Hypothalamus (tissue), 51 donors: ENCODE measurements at regions not wholly inside any gene's neighbourhood (a gene's known extent, or its start where the extent isn't known, plus 50 kb on each side); places are given as distances from the start of the nearest gene placed in this dataset.
"Not testable (repeated sequence)": the region's sequence is repeated elsewhere in the genome, so short reads cannot be mapped to it uniquely, and the experiment has no call there.

Experiments
- DNase-seq, 51 donors: peaks; one replicate each; lab custom pipeline; 2025; lab: John Stamatoyannopoulos, UW

DNA sequence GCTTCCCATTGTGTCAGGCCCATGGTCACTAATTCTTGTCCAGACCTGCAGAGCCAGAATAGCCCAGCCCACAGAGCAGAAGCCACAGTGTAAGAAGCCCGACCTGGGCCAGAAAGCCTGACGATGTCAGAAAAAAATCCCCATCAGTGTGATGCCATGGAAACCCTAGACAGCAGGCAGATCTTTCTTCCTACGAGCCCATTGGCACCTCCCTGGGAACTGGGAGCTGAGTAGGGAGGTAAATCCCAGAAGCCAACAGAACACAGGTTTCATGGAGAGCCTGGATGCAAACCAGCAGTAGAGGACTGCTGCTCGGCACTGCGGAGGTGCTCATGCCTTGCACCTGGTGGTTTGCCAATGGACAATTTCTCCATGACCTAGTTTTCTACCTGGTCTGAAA lies 82.2 kb upstream of the SLC22A16 start:
- peak in 2 of 51 donors; percentile 8 to 69 for DNase-seq

DNA sequence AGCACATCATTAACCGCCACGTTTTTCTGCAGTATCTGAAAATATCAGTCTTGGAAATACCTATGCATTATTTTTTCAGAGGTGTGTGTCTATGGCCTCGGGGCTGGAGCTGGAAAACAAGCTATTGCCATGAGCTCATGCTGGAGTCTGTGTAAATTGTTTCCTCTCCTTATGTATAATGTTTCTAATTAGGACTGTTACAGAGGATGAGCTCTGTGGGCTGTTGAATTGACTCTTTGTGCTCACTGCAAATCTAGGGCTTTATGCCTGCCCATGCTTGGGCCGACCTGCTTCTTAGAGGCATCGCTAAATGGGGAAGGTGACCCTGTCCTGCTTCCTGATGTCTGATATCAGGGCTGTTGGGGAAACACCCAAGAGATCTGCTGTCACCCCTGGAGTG lies 80.8 kb upstream of the SLC22A16 start:
- peak in 4 of 51 donors; percentile 21 to 83 (median 44) for DNase-seq

DNA sequence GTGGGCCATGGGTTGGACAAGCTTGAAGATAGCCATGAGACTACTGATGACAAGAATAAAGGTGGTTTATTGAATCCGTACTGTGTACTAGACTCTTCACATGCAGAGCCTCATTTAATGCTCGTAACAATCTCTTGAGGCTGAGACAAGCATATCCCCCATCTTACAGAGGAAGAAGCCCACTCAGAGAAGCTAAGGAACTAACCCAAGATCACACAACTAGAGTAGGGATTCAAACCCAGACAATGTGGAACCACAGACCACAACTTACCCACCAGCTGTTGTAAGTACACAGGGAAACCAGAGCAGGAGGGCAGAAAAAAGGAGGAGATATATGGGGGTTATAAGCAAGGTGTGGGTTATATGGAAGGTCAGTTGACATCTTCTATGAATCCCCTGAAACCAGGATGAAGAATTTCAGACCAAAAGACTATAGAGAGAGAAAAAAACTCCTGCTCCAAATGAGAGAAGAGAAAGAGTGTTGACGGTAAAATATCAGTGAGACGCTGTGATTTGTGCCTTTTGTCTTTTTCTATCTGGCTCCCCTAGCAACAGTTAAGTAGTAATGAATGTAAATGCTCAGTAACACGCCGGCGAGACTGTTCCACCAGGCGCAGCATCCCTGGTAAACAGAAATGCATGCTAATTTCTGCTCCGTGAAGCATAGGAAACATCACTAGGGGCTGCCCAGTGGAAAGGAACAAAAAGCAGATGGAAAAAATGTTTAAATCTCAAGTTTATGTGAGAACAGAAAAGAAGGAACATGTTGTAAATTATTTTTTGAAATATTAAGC lies 80.1 kb upstream of the SLC22A16 start:
- peak in 4 of 51 donors; percentile 11 to 83 (median 26) for DNase-seq

DNA sequence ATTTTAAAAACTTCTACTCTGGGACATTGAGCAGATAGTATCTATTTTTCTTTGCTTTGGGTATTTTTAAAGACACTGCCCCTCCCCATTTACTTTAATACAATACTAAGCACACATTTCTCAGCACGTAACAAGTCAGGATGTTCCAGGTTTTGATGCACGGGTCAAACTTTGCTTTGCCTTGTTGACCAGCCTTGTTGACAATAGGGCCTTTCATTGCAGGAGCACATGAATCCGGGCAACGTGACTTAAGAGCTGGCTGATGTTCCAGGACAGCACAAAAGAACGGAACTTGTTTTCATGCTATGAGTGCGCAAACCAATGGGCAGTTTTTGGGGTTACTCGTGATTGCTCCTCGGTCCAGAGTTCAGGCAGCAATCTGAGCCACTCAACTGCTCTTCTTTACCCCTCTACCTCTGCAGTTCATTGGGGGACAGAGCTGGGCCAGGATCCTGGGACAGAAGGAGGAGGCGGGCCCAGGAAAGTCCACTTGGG lies 78.6 kb upstream of the SLC22A16 start:
- DNase-seq = peak in 45 of 51 donors; percentile 18 to 93 (median 65)

DNA sequence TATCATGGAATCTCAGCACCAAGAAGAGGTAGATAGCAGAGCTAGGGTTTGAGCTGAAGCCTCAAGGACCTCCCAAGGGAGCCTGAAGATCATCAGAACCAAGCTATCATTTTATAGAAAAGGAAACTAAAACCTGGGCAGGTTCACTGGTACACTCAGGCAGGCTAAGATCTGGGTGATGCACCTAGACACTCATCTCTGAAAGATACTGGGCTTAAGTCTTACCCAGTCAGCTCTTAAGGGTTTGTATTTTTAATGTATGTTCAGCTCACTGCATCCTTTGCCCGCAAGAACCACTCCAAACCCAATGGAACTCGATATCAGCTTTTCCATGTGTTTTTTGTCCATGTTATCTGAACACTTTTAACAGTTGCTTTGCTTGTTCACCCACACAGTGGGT lies 78.0 kb upstream of the SLC22A16 start:
- no peak for DNase-seq

DNA sequence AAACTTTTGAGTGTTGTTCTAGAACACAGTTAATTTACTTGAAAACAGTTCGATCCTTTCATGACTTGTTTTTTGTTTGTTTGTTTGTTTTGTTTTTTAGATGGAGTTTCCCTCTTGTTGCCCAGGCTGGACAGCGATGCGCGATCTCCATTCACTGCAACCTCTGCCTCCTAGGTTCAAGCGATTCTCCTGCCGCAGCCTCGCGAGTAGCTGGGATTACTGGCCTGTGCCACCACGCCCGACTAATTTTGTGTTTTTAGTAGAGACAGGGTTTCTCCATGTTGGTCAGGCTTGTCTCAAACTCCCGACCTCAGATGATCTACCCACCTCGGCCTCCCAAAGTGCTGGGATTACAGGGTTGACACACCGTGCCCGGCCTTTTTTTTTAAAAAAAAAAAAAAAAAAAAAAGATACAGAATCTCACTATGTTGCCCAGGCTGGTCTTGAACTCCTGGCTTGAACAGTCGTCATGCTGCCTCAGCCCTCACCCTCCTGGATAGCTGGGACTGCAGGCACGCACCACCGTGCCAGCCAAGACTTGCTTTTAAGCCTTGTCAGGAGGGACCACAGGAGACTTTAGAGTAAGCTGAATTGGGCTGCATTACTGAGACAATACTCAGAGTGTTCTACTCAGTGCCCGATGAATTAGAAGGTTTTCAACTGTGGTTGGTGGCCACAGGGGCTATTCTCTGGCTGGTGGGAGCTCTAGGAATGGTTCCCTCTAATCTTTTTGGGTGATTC lies 76.7 kb upstream of the SLC22A16 start:
- DNase-seq = no peak

DNA sequence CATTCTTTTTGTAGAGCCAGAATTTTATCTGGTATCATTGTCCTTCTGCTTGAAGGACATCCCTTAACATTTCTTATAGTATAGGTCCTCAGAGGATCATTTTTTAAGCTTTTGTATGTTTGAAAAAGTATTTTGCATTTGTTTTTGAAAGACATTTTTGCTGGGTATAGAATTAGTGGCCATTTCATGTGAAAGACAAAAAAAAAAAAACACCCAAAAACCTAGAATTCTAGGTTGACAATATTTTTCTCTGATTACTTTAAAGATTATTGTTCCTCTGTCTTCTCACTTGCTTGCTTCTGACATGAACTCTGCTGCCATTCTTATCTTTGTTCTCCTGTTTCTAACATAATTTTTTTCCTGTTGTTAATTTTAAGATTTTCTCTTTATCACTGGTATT lies 75.7 kb upstream of the SLC22A16 start:
- no peak for DNase-seq

DNA sequence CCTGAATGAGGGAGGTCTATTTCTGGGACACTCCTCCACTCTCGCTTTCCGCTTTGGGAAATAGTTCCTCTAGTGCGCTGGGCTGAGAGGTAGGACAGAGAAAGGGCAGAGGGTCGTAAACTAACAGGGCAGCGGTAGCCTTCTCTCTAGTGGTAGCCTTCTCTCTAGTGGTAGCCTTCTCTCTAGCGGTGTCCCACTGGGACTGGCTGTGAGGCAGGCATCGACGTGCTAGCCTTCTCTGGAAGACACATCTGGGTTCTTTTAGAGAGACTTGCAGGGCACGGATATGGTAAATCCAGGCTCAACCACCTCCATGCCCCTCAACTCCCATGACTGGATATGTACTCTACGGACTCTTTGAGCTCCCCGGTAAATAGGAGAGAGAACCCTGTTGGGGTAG lies 74.7 kb upstream of the SLC22A16 start:
- no peak for DNase-seq

DNA sequence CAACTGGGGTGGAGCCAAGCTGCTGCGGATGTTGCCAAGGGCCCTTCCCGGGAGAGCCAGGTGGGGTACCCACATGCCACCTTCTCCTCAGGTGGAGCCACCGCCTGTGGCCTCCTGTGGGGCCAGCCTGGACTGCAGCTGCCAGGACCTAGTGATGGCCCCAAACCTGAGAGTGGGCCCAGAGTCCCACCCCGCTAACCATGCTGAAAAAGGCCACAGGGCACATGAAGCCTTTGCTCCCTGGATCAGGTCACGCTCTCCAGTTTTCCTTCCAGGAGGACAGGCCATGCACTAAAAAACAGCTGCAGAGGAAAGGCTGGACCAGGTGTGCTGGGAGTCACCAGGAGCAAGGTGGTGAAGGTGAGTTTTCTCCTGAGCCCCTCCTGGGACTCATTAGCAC lies 73.9 kb upstream of the SLC22A16 start:
- DNase-seq = no peak

DNA sequence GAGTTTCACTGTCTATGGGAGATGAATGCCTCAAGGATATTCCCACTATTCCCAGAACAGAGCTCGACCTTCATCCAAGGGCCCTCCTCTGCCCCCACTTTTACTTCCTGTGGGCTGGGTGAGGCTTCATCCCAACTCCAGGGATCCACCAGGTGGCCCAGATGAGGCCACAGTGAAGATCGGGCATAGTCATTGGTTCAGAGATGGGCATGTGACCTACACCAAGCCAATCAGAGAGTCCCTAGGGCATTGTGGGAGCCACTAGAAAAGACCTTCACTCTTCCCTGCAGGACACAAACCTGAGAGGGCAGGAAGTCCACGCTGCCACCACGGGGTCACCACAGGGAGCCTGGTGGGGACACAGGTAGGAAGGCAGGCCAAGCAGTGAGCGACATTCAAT lies 72.9 kb upstream of the SLC22A16 start:
- no peak for DNase-seq

DNA sequence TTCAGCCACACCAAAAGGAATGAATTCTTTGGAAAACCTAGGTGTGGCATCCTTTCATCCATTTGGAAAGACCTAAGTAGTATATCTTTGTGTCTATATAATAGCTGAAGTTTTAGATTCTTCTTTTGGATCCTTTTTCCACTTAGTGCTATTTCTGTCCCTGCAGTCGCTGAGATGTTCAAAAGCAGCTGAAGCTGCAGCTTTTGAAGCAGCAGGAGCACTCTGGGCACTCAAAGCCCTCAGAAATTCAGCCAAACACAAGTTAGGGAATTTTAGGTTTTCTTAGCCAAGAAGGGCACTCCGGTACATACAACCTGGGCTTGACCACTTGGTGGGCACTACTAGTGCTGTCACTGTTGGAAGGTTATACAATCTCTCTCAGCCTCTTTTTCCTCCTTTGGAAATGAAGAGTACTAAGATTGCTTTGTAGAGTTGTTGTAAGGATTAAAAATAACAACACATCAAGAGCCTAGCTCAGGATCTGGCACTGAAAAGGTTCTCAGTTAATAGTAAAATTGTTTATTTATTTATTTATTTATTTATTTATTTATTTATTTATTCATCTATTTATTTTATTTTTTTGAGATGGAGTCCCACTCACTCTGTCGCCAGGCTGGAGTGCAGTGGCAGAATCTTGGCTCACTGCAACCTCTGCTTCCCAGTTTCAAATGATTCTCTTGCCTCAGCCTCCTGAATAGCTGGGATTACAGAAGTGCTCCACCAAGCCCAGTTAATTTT lies 71.9 kb upstream of the SLC22A16 start:
- peak in 1 of 51 donors; percentile 57 for DNase-seq

DNA sequence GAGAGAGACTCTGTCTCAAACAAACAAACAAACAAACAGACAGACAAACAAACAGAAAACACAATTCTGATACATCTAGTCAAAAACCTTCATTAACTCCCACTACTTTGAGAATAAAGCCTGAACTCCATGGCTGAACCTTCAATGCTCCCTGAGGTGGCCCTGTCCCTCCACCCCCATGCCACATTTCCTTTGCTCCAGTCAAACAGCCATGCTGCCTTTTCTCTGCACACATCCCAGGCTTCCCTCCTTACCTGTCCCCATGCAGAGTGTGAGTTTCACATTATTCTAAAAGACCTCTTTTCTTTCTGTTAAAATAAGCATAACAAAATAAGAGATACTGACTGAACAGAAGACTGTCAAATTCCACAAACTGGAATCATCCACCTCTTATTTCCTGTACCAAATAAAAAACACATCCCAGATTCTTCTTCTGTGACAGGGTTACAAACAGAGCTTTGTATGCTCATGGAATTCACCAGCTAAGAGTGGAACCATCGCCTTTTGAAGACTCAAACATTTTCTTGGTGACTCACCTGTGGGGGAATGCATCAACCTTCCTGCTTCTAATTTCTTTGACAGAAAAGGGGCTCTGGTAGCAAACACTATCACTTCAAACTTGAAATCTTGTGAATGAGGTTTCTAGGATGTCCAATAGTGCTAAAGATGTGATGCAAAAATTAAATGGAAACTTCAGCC lies 71.0 kb upstream of the SLC22A16 start:
- peak in 1 of 51 donors; percentile 57 for DNase-seq

DNA sequence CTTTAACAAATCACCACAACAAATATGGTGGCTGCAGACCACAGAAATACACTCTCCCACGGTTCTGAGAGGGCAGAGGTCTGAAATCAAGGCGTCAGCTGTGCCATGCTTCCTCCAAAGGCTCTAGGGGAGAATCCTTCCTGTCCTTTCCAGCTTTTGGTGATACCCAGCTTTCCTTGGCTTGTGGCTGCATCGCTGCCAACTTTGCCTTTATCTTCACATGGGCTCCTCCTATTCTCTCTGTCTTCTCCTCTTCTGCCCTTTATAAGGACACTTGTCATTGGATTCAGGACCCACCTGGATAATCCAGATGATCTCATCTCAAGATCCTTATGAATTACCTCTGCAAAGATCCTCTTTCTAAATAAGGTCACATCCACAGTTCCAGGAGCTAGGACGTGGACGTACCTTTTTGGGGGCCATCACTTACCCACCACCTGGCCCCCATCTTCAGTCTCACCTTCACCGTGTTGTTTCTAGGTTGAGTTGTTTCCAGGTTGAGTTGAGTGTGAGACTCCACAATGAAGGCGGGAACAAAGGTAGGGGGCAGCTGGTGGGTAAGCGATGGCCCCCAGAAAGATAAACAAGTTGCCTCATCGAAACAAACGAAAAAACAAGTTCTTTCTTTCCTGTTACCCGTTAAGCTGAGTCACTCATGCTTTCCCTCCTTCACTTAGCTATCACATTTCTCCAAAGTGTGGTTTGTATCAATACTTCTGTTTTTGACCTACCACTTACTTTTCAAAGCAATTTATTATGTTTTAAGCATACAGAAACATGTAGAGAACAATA lies 68.9 kb upstream of the SLC22A16 start:
- DNase-seq = no peak

DNA sequence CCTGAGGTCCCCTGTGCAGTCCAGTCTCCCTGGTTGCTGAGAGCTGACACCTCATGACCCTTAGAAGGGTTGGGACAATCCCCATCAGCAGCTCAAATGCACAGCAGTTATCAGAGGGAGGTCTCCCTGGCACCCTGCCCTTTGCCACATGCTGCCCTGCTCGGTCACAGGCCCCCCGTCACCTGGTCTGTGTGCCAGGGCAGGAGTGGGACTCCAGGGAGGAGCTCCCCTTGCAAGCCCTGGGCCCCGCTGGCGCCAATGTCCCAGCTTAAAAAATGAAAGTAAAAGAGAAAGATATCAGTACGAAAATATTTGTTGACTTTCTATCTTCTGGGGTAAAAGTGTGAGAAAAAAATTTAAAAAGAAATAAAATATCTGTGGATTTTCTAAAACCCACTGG lies 68.1 kb upstream of the SLC22A16 start:
- DNase-seq = no peak

DNA sequence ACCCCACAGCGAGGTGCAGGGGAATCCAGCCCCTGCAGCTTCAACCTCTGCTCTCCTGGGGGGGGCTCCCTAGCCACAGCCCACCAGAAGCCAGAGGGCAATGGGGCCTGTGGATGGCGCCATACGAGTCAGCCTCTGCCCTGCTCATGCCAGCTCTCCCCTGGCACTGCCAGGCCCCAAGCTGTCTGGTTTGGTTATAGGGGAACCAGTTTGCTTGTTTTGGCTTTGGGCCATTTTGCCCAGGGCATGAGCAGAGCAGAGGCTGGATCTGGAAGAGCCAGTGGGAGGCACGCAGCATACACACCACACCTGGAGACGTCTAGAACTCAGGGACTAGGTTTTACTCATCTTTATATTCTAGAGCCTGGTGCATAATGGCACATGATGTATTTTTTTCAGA lies 66.7 kb upstream of the SLC22A16 start:
- peak in 27 of 51 donors; percentile 15 to 79 (median 52) for DNase-seq

DNA sequence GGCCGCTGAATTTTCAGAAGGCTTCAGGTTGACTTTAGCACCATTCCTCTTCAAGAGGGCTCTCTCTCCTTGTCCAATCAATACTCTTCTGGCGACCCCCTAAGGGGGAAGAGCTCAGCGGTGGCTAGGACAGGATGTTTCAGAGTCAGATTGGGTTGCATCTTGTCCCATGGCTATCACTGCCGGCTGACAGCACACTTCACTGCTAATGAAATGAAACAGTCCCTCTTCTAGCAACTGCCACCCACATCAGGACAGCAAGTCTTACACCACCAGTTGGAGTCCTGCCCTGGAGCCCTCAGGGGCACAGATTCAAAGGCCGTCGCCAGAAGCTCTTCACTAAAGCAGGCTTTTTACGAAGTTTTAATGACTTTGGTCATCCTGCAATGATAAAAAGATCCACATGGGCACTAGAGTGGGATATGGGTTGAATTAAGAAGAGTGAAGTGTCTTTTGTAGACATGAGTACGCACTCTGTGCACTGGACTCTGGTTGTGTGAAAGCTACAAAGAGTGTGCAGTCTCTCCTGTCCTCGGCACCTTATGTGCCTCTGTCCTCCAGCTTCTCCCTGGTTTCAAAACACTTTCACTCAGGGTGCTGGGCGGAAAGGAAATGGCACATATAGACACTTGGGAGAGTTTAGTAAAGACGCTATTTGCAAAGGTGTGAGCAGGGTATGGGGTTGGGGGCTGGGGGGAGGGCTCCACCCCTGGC lies 66.1 kb upstream of the SLC22A16 start:
- DNase-seq = peak in 37 of 51 donors; percentile 12 to 88 (median 48)

DNA sequence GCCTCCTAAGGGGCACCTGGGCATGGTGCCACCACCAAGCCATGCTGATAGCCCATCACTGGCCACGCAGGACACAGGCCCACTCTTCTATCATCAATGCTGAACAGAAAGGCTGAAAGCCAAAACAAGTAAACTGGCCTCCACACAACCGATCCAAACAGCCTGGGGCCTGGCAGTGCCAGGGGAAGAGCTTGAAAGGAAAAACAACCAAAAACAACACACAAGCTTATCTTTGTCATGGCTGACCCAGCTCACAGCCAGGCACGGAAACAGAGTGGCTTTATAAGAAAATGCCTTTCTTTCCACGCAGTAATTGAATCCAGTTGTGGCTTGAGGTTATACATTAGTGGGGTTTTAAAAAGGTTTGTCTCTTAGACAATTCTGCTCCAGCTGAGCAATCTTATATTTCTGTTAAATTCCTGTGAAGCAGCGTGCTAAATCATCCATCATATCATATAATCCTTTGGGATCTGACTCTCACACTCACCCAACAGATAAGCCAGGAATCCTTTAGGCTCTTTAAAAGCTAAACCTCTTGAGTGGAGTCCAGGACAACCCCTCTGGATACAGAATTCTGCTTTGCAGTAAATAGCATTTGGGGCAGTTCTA lies 65.4 kb upstream of the SLC22A16 start:
- DNase-seq = peak in 43 of 51 donors; percentile 18 to 94 (median 65)

DNA sequence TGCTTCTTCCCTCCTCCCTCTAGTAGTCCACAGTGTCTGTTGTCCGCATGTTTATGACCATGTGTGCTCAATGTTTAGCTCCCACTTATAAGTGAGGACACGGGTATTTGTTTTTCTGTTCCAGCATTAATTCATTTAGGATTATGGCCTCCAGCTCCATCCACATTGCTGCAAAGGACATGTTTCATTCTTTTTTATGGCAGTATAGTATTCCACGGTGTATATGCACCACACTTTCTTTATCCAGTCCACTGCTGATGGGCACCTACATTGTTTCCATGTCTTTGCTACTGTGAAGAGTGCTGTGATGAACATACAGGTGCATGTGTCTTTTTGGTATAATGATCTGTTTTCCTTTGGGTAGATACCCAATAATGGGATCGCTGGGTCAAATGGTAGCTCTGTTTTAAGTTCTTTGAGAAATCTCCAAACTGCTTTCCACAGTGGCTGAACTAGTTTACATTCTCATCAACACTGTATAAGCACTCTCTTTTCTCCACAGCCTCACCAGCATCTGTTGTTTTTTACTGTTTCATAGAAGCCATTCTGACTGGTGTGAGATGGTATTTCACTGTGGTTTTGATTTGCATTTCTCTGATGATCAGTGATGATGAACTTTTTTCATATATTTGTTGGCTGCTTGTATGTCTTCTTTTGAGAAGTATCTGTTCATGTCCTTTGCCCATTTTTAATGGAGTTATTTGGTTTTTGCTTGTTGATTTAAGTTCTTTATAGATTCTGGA lies 63.0 kb upstream of the SLC22A16 start:
- not testable (repeated sequence) for DNase-seq
